Gastroesophageal sphincter (tissue), 3 donors: ENCODE measurements at regions not wholly inside any gene's neighbourhood (a gene's known extent, or its start where the extent isn't known, plus 50 kb on each side); places are given as distances from the start of the nearest gene placed in this dataset.

Experiments used
- CTCF ChIP-seq, 4 experiments: fragments of 200-600 bp in 2 of 4; fragments of 450-650 bp in 2 of 4; sonication (generic) in 1 of 4; IDR thresholded peaks; one replicate each; pipeline ENCODE4 v1.5.1; 2017 to 2019; ENCODE audit warnings: antibody characterized with exemption in 4 of 4, mild to moderate bottlenecking in 2 of 4, moderate library complexity in 2 of 4
- POLR2A ChIP-seq, 2 donors: fragments of 450-650 bp; IDR thresholded peaks; one replicate each; pipeline ENCODE4 v1.6.1; 2017; ENCODE audit warnings: antibody characterized with exemption in 2 of 2, mild to moderate bottlenecking in 2 of 2, moderate library complexity in 1 of 2
- POLR2AphosphoS5 ChIP-seq: sonication (generic); formaldehyde crosslinking; IDR thresholded peaks from one replicate; pipeline ENCODE4 v1.6.1; 2017; ENCODE audit warnings: antibody characterized with exemption

- TF ChIP-seq POLR2A (IDR thresholded peaks at IDR 0.05) (no peak), POLR2AphosphoS5 (no peak), CTCF (IDR thresholded peaks at IDR 0.05) (no peak)
These were observed 150.5 kb upstream of the ST8SIA2 start for GRCh38 chr15:92243227-92243626.
